ENCODE measurements at regions not wholly inside any gene's neighbourhood (a gene's known extent, or its start where the extent isn't known, plus 50 kb on each side); places are given as distances from the start of the nearest gene placed in this dataset.
"Not testable (repeated sequence)": the region's sequence is repeated elsewhere in the genome, so short reads cannot be mapped to it uniquely, and the experiment has no call there.

DNA sequence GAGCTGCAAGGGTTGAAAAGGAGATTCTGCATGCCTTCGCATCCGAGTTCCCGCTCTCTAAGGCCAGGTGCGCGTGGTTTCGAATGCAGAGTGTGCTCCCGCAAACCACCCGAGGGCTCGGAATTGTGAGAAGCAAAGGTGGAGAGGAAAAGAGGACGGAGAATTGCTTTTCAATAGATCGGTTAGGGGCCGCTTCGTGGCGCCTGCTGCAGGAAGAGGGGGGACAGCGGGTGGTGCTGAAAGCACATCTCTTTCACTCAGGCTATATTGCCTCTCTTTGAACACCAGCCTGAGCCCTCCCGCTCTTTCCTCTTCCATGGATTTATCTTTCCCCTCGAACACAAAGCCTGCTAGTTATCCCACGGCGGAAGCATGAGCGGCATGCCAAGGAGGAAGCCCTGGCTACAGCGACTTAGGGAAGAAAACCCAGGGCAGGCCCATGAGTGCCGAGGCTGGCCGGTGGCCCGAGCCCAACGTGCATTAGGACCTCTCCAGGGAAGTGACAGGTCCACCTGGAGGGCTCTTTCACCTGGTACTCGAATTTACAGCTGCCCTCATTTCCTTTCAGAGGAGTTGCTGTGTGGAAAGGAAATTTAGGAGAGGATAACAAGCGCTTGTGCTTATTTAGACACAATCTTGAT is 353.0 kb upstream of the FOLH1 start:
- H3K27me3 Mint-ChIP-seq: peaks cover 0 to 25% (median 12%) of the 10 kb centered on the region in 5 donors
- intact Hi-C loops (cut with micrococcal nuclease); H3K4me1 Mint-ChIP-seq; POLR2A ChIA-PET; DNase-seq; H3K36me3 ChIP-seq (ENCODE audit: control insufficient read depth in 2 of 3, insufficient read depth in 3 of 3, low read length in 3 of 3); H3K27ac ChIP-seq (ENCODE audit: low read depth, low read length); H3K4me3 Mint-ChIP-seq; H3K4me1 ChIP-seq (ENCODE audit: control insufficient read depth in 2 of 2, insufficient read depth in 2 of 2, low read length in 2 of 2); H3K9me3 ChIP-seq (ENCODE audit: control insufficient read depth in 2 of 3, low read length in 3 of 3); H3K36me3 Mint-ChIP-seq; H3K4me3 ChIP-seq (ENCODE audit: low read length); CTCF ChIA-PET; H3K27me3 ChIP-seq (ENCODE audit: control insufficient read depth in 2 of 2, insufficient read depth in 2 of 2, low read length in 2 of 2); ATAC-seq; H3K27ac Mint-ChIP-seq: not testable (repeated sequence)
- H3K9me3 Mint-ChIP-seq: peaks cover 0 to 25% (median 7%) of the 10 kb centered on the region in 11 donors

DNA sequence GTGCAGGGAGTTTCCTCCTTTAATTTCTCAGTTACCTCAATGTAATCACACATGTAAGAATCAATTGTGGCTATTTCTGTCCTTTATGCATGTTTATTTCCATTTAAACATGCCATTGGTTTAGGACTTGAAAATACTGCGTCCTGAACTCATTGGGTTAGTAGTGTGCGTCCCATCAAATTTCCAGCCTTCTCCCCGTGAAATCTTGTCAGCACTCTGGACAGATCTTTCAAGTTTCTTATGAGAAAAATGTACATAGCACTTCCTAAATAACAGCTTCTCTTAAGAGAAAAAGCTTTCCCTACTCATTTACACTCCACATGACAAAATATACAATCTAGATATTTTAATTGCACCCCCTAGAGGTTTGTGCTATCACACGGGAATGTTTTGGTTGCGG is 353.9 kb upstream of the FOLH1 start:
- intact Hi-C loops (cut with micrococcal nuclease): not testable (repeated sequence)

DNA sequence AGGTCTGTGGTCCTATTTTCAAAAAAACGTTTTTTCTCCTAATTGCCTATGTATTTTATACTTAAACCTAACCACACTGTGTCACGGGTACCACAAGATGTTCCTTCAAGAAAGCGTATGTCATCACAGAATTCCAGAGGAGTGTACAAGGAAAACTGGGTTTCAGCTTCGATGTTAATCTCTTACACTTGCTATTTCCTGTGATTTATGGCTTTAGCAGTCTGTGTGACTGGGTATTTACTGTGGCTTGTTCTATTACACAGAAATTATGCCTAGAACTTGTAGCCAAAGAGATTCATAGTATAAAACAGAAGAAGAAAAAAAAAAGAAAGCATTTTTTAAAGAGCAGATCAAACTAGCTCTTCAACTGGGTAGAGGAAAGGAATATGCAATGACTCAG is 371.1 kb upstream of the FOLH1 start:
- H3K4me3 Mint-ChIP-seq; CTCF ChIA-PET; H3K27ac Mint-ChIP-seq; ATAC-seq; H3K36me3 Mint-ChIP-seq; POLR2A ChIA-PET; H3K4me3 ChIP-seq (ENCODE audit: low read length); H3K27ac ChIP-seq (ENCODE audit: low read depth, low read length); DNase-seq; H3K9me3 ChIP-seq (ENCODE audit: control insufficient read depth in 2 of 3, low read length in 3 of 3); H3K4me1 Mint-ChIP-seq; H3K27me3 Mint-ChIP-seq; H3K4me1 ChIP-seq (ENCODE audit: control insufficient read depth in 2 of 2, insufficient read depth in 2 of 2, low read length in 2 of 2); H3K27me3 ChIP-seq (ENCODE audit: control insufficient read depth in 2 of 2, insufficient read depth in 2 of 2, low read length in 2 of 2); H3K36me3 ChIP-seq (ENCODE audit: control insufficient read depth in 2 of 3, insufficient read depth in 3 of 3, low read length in 3 of 3); intact Hi-C loops (cut with micrococcal nuclease): not testable (repeated sequence)
- H3K9me3 Mint-ChIP-seq: peaks cover 0 to 15% (median 1%) of the 10 kb centered on the region in 11 donors

More for the DNA sequence above, 353.9 kb upstream of the FOLH1 start:
- DNase-seq; ATAC-seq; H3K4me3 ChIP-seq (ENCODE audit: low read length); H3K36me3 ChIP-seq (ENCODE audit: control insufficient read depth in 2 of 3, insufficient read depth in 3 of 3, low read length in 3 of 3); H3K36me3 Mint-ChIP-seq; H3K27ac Mint-ChIP-seq; H3K4me3 Mint-ChIP-seq; H3K27me3 ChIP-seq (ENCODE audit: control insufficient read depth in 2 of 2, insufficient read depth in 2 of 2, low read length in 2 of 2); POLR2A ChIA-PET; H3K27ac ChIP-seq (ENCODE audit: low read depth, low read length); H3K4me1 Mint-ChIP-seq; H3K4me1 ChIP-seq (ENCODE audit: control insufficient read depth in 2 of 2, insufficient read depth in 2 of 2, low read length in 2 of 2); CTCF ChIA-PET; H3K9me3 ChIP-seq (ENCODE audit: control insufficient read depth in 2 of 3, low read length in 3 of 3): not testable (repeated sequence)
- Mint-ChIP-seq H3K9me3 (peaks cover 0 to 22% (median 6%) of the 10 kb centered on the region in 11 donors), H3K27me3 (peaks cover 0 to 24% (median 12%) of the 10 kb centered on the region in 5 donors)

DNA sequence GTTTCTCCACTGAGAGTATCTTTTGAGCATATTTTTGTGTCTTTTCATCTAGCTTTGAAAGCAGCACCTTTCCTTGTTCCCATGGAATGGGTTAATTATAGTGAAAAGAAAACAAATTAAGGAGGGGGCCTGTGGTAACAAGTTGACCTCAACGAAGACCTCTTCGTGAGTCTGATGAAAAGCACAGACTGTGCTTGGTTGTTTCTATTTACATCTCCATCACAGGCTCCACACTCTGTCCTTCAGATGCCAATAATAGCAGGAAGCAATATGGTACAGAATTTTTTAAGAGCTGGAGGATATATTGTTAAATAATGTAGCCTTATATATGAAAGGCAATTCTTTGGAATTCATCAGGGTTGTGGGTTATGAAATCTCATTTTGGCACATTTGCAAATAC is 366.7 kb upstream of the OR4C13 start:
- H3K9me3 Mint-ChIP-seq; H3K4me1 ChIP-seq (ENCODE audit: control insufficient read depth in 2 of 2, insufficient read depth in 2 of 2, low read length in 2 of 2); H3K27ac Mint-ChIP-seq; CTCF ChIA-PET; H3K27me3 Mint-ChIP-seq; H3K27me3 ChIP-seq (ENCODE audit: control insufficient read depth in 2 of 2, insufficient read depth in 2 of 2, low read length in 2 of 2); DNase-seq; POLR2A ChIA-PET; H3K4me3 ChIP-seq (ENCODE audit: low read length); ATAC-seq; H3K9me3 ChIP-seq (ENCODE audit: control insufficient read depth in 2 of 3, low read length in 3 of 3); H3K4me3 Mint-ChIP-seq; H3K36me3 Mint-ChIP-seq; H3K36me3 ChIP-seq (ENCODE audit: control insufficient read depth in 2 of 3, insufficient read depth in 3 of 3, low read length in 3 of 3); intact Hi-C loops (cut with micrococcal nuclease); H3K4me1 Mint-ChIP-seq; H3K27ac ChIP-seq (ENCODE audit: low read depth, low read length): not testable (repeated sequence)

DNA sequence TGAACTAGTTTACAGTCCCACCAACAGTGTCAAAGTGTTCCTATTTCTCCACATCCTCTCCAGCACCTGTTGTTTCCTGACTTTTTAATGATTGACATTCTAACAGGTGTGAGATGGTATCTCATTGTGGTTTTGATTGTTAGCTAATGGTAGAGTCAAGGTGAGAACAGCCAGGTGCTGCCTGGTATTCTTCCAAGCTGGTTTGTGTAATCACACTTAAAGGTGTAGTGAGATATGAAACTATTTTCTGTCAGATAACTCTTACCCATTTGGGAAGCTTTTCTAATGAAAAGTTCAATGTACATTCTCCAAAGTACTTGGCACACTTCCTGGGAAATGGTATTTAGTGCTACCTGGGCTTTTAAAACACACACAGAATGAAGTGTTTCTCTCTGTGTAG is 343.3 kb upstream of the OR4C13 start:
- H3K4me3 Mint-ChIP-seq; H3K4me1 Mint-ChIP-seq; H3K36me3 ChIP-seq (ENCODE audit: control insufficient read depth in 2 of 3, insufficient read depth in 3 of 3, low read length in 3 of 3); H3K27me3 Mint-ChIP-seq; ATAC-seq; H3K27ac Mint-ChIP-seq; intact Hi-C loops (cut with micrococcal nuclease); H3K36me3 Mint-ChIP-seq; POLR2A ChIA-PET; H3K9me3 ChIP-seq (ENCODE audit: control insufficient read depth in 2 of 3, low read length in 3 of 3); CTCF ChIA-PET; DNase-seq; H3K27ac ChIP-seq (ENCODE audit: low read depth, low read length); H3K4me3 ChIP-seq (ENCODE audit: low read length); H3K27me3 ChIP-seq (ENCODE audit: control insufficient read depth in 2 of 2, insufficient read depth in 2 of 2, low read length in 2 of 2); H3K4me1 ChIP-seq (ENCODE audit: control insufficient read depth in 2 of 2, insufficient read depth in 2 of 2, low read length in 2 of 2): not testable (repeated sequence)
- H3K9me3 Mint-ChIP-seq: peaks cover 0 to 18% (median 8%) of the 10 kb centered on the region in 11 donors

DNA sequence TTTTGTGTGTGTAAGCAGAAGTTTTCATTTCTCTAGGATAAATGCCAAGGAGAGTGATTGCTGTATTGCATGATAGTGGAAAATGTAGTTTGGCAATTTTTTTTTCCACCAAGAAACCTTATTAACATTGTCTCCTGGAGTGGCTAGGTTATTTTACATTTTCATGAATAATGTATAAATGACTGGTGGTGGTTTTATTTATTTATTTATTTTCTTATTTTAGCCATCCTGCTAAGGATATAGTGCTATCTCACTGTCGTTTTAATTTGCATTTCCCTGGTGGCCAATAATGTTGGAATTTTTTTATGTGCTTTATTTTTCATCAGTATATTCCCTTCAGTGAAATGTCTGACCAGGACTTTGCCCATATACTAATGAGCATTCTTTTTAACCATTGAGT is 328.3 kb upstream of the OR4C13 start:
- H3K4me1 ChIP-seq (ENCODE audit: control insufficient read depth in 2 of 2, insufficient read depth in 2 of 2, low read length in 2 of 2); intact Hi-C loops (cut with micrococcal nuclease); H3K27me3 ChIP-seq (ENCODE audit: control insufficient read depth in 2 of 2, insufficient read depth in 2 of 2, low read length in 2 of 2); H3K36me3 Mint-ChIP-seq; H3K27ac ChIP-seq (ENCODE audit: low read depth, low read length); ATAC-seq; POLR2A ChIA-PET; H3K4me1 Mint-ChIP-seq; H3K27me3 Mint-ChIP-seq; DNase-seq; H3K36me3 ChIP-seq (ENCODE audit: control insufficient read depth in 2 of 3, insufficient read depth in 3 of 3, low read length in 3 of 3); H3K4me3 Mint-ChIP-seq; H3K9me3 ChIP-seq (ENCODE audit: control insufficient read depth in 2 of 3, low read length in 3 of 3); CTCF ChIA-PET; H3K27ac Mint-ChIP-seq; H3K4me3 ChIP-seq (ENCODE audit: low read length): not testable (repeated sequence)
- H3K9me3 Mint-ChIP-seq: peaks cover 0 to 16% (median 6%) of the 10 kb centered on the region in 11 donors

DNA sequence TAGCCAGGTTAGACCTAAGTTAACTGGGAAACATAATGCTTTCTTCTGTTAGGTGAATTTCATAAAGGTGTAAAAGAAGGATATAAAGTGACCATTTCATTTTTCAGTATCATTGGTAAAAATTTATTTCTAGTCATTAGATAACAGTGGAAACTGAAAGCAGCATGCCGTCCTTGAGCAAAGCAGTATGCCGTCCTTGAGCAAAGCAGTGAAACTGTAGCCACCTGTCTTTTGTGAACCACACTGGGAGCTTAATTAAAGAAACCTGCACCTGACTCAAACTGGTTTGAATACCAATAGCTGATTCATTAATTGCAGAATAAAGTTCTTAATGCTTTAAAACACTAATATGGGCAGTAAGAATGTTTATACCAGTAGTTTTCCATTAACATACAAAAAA is 281.5 kb upstream of the OR4C13 start:
- DNase-seq; H3K4me1 ChIP-seq (ENCODE audit: control insufficient read depth in 2 of 2, insufficient read depth in 2 of 2, low read length in 2 of 2); ATAC-seq; CTCF ChIA-PET; H3K27ac ChIP-seq (ENCODE audit: low read depth, low read length); H3K27me3 ChIP-seq (ENCODE audit: control insufficient read depth in 2 of 2, insufficient read depth in 2 of 2, low read length in 2 of 2); H3K27me3 Mint-ChIP-seq; H3K36me3 ChIP-seq (ENCODE audit: control insufficient read depth in 2 of 3, insufficient read depth in 3 of 3, low read length in 3 of 3); H3K4me1 Mint-ChIP-seq; H3K4me3 Mint-ChIP-seq; intact Hi-C loops (cut with micrococcal nuclease); H3K27ac Mint-ChIP-seq; H3K36me3 Mint-ChIP-seq; H3K4me3 ChIP-seq (ENCODE audit: low read length); POLR2A ChIA-PET; H3K9me3 ChIP-seq (ENCODE audit: control insufficient read depth in 2 of 3, low read length in 3 of 3): not testable (repeated sequence)
- H3K9me3 Mint-ChIP-seq: peaks cover 3 to 19% (median 9%) of the 10 kb centered on the region in 11 donors
